Ovary (tissue), 3 donors: ENCODE measurements at regions not wholly inside any gene's neighbourhood (a gene's known extent, or its start where the extent isn't known, plus 50 kb on each side); places are given as distances from the start of the nearest gene placed in this dataset.

Source experiments
- CTCF ChIP-seq, 3 donors: fragments of 450-650 bp in 2 of 3; fragments of 200-600 bp in 1 of 3; IDR thresholded peaks; one replicate each; pipeline versions ENCODE4 v1.5.1 to v1.8.0; 2016 to 2022; ENCODE audit warnings: antibody characterized with exemption in 3 of 3, mild to moderate bottlenecking in 1 of 3
- EP300 ChIP-seq: sonication (generic); formaldehyde crosslinking; IDR thresholded peaks from one replicate; pipeline ENCODE4 v1.6.1; 2017; ENCODE audit warnings: antibody characterized with exemption
- POLR2A ChIP-seq: fragments of 450-650 bp; IDR thresholded peaks from one replicate; pipeline ENCODE4 v1.6.1; 2017; ENCODE audit warnings: antibody characterized with exemption, mild to moderate bottlenecking, moderate library complexity
- donor health status: DM: no; HTN: no; CAD: no.

DNA sequence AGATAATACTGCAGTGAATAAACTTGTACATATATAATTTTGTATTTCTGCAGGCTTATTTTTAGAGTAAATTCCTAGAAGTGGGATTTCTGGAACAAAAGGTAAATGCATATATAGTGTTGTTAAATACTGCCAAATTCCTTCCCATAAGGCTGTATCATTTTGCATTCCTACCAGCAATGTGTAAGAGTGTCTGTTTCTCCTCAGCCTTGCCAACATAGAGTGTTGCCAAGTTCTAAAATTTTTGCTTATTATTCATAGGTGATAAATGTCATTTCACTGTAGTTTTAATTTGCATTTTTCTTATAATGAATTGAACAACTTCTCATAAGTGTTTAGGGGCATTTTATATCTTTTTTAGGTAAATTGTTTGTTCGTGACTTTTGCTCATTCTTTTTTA, 174.2 kb upstream of the ZBED5 start:
- TF ChIP-seq CTCF (IDR thresholded peaks at IDR 0.05) (no peak), POLR2A (no peak), EP300 (no peak)
